Activated CD4-positive, alpha-beta memory T cell treated with anti-CD3 and anti-CD28 coated beads for 36 hours (primary cell): ENCODE measurements at regions not wholly inside any gene's neighbourhood (a gene's known extent, or its start where the extent isn't known, plus 50 kb on each side); places are given as distances from the start of the nearest gene placed in this dataset.
"Not testable (repeated sequence)": the region's sequence is repeated elsewhere in the genome, so short reads cannot be mapped to it uniquely, and the experiment has no call there.

Source experiments
- CTCF ChIA-PET: fragments of 350-600 bp; sonication (Branson Sonifier 250); formaldehyde crosslinking; loops from one replicate; lab custom pipeline; 2021; ENCODE audit warnings: antibody characterized with exemption, inconsistent platforms; lab: Charles Lee
- POLR2A ChIA-PET: fragments of 350-600 bp; sonication (Branson Sonifier 250); formaldehyde crosslinking; loops from one replicate; lab custom pipeline; 2021; ENCODE audit warnings: antibody characterized with exemption; lab: Charles Lee
- DNase-seq: peaks from one replicate; pipeline ENCODE4 v3.0.0-alpha.2; 2020
- H3K27ac Mint-ChIP-seq: one replicate; pipeline ENCODE4 v1.8.0; 2021; ENCODE audit warnings: mixed read lengths
- H3K27me3 Mint-ChIP-seq: one replicate; pipeline ENCODE4 v1.8.0; 2021; ENCODE audit warnings: mixed read lengths
- H3K36me3 Mint-ChIP-seq: one replicate; pipeline ENCODE4 v1.8.0; 2021; ENCODE audit warnings: mixed read lengths
- H3K4me1 Mint-ChIP-seq: one replicate; pipeline ENCODE4 v1.8.0; 2021; ENCODE audit warnings: low read depth, mixed read lengths
- H3K4me3 Mint-ChIP-seq: one replicate; pipeline ENCODE4 v1.8.0; 2021; ENCODE audit warnings: mild to moderate bottlenecking, mixed read lengths
- H3K9me3 Mint-ChIP-seq: one replicate; pipeline ENCODE4 v1.8.0; 2021; ENCODE audit warnings: mixed read lengths
- intact Hi-C: fragments of 100-400 bp; cut with micrococcal nuclease; formaldehyde crosslinking; loops from one replicate; pipeline ENCODE4 v1.15.1; 2023

DNA sequence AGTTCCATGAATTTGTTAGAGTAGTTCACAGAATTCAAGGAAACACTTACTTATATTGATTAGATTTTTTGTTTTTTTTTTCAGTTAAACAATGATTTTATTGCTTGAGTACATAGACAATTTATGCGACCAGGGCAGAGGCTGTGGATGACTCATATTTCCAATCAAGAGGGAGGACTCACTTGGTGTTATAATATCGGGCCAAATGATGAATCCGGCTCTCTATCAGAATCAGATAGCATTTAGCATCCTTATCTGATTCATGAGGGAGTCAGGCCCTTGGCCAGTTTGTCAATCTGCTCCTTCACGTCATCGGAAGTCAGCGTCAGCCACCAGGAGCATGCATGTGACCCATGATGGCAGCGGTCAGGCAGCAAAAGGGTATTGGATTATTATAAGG, 82.3 kb upstream of the HUWE1 start:
- Mint-ChIP-seq H3K27ac (no peak overlapping the region), H3K9me3 (no peaks in the 10 kb centered on the region), H3K4me1 (peaks cover 19% of the 10 kb centered on the region), H3K27me3 (no peaks in the 10 kb centered on the region), H3K36me3 (no peaks in the 10 kb centered on the region), H3K4me3 (no peak overlapping the region)
- POLR2A ChIA-PET = no interaction called here
- intact Hi-C loops = no loop called here
- DNase-seq = no peak
- CTCF ChIA-PET = no interaction called here

DNA sequence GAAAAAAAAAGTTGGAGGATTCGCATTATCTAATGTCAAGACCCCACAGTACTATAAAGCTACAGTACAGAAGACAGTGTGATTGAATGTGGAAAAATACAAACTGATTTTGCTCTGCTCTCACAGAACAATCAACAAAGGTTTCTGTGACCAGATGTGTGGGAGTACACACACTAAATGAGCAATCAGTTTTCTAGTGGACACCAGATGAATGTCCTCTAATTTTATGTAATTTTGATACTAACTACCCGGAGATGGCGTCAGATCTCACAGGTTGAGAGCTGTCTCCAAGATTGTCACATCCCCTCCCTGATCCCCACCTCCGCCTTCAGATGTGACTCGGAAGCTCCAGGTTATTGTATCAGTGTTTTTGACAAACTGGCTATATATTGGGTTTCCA, 81.9 kb upstream of the HUWE1 start:
- CTCF ChIA-PET = no interaction called here
- no peaks in the 10 kb centered on the region for H3K36me3 Mint-ChIP-seq
- no peak overlapping the region for H3K27ac Mint-ChIP-seq
- H3K4me3 Mint-ChIP-seq = no peak overlapping the region
- H3K4me1 Mint-ChIP-seq = peaks cover 19% of the 10 kb centered on the region
- no peaks in the 10 kb centered on the region for H3K27me3 Mint-ChIP-seq
- no peaks in the 10 kb centered on the region for H3K9me3 Mint-ChIP-seq
- intact Hi-C loops = no loop called here
- POLR2A ChIA-PET = interaction anchor here (1.1 kb wide), 1 partner anchor 30 kb away, joined by 3 read pairs; no protein-coding TSS in a partner anchor
- DNase-seq = peak; percentile 30

DNA sequence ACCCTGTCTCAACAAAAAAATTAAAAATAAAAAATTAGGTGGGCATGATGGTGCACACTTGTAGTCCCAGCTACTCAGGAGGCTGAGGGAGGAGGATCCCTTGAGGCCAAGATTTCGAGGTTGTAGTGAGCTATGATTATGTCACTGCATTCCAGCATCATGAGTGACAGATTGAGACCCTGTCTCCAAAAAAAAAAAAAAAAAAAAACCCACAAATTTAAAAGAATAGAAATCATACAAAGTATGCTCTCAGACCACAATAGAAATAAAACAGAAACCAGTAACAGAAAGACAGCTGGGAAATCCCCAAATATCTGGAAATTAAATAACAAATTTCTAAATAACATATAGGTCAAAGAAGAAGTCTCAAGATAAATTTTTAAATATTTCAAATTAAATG, 81.0 kb upstream of the HUWE1 start:
- peaks cover 19% of the 10 kb centered on the region for H3K4me1 Mint-ChIP-seq
- CTCF ChIA-PET = no interaction called here
- H3K36me3 Mint-ChIP-seq = no peaks in the 10 kb centered on the region
- DNase-seq = no peak
- intact Hi-C loops = no loop called here
- H3K27ac Mint-ChIP-seq = no peak overlapping the region
- no peaks in the 10 kb centered on the region for H3K27me3 Mint-ChIP-seq
- H3K9me3 Mint-ChIP-seq = no peaks in the 10 kb centered on the region
- POLR2A ChIA-PET = interaction anchor here (1.1 kb wide), 1 partner anchor 31 kb away, joined by 3 read pairs; no protein-coding TSS in a partner anchor
- no peak overlapping the region for H3K4me3 Mint-ChIP-seq

DNA sequence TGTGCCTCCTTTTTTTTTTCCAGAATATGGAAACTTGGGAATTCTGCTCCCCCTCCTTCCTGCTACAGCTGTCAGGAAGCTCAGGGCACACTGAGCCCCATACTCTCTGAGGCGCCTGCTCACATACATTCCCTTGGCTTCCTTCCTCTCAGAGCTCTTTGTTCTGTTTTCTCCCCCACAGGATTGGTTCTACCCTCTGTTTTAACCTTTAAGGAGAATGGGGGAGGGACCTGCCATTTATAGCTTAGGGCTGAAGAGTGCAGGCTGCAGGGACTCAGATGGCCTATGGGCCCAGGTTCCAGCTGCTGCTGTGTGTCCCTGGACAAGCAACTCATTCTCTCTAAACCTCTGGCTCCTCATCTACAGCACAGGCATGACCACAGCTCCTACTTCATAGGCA, 70.7 kb upstream of the HUWE1 start:
- H3K27me3 Mint-ChIP-seq, POLR2A ChIA-PET, H3K9me3 Mint-ChIP-seq, DNase-seq, H3K4me1 Mint-ChIP-seq, intact Hi-C loops, H3K27ac Mint-ChIP-seq, H3K36me3 Mint-ChIP-seq, CTCF ChIA-PET, H3K4me3 Mint-ChIP-seq: not testable (repeated sequence)

DNA sequence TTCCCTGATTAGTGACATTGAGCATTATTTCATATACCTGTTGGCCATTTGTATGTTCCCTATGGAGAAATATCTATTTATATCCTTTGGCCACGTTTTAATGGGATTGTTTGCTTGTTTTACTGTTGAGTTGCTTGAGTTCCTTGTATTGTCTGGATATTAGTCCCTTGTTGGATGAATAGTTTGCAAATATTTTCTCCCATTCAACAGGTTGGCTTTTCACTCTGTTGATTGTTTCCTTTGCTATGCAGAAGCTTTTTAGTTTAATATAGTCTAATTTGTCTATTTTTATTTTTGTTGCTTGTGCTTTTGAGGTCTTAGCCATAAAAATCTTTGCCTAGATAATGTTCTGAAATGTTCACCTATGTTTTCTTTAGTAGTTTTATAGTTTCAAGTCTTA, 60.2 kb upstream of the HUWE1 start:
- ChIA-PET POLR2A (interaction anchor here (0.6 kb wide), 1 partner anchor 70 kb away, joined by 3 read pairs; no protein-coding TSS in a partner anchor), CTCF (no interaction called here)
- no peaks in the 10 kb centered on the region for H3K27me3 Mint-ChIP-seq
- intact Hi-C loops = no loop called here
- H3K36me3 Mint-ChIP-seq = peaks cover 4% of the 10 kb centered on the region
- peaks cover 4% of the 10 kb centered on the region for H3K9me3 Mint-ChIP-seq
- DNase-seq = no peak
- peaks cover 14% of the 10 kb centered on the region for H3K4me1 Mint-ChIP-seq
- no peak overlapping the region for H3K4me3 Mint-ChIP-seq
- H3K27ac Mint-ChIP-seq = no peak overlapping the region

DNA sequence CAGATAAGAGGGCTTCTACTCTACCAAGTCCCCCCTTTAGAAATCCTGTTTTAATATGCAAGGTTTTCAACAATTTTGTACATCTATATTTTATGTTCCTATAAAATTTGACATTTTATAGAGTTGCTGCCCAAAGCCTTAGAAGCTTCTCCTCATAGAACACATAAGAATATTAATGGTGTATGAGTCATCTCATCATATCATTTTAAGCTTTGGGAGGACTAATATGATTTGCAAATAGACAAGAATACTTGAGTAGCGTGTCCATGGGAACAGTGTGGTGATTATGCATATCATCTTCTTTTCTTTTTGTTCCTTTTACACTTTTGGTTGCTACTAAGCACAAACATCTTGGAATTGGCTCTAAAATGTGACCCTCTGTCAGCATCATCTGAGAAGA, 56.7 kb upstream of the HUWE1 start:
- CTCF ChIA-PET = no interaction called here
- POLR2A ChIA-PET = no interaction called here

DNA sequence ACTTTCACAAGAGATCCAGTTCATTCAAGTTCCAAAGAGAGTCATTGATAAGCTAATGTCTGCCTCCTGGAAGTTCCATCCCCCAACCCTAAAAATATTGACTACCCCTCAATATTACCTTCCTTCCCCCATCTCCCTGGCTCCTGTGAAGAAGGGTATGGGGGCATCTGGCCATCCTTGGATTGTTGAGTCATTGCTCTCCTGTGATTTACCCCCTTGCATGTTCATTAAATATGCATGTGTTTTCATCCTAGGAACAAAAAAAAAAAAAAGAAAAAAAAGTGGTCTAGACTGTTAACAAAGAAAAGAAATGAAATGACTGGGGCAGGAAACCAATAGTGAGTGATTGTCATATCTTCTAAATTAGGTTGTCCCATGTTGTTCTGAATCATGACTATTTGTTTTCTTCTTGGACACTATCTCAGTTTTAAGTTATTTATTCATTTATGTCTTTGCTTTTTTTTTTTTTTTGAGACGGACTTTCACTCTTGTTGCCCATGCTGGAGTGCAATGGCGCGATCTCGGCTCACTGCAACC, 51.9 kb upstream of the HUWE1 start:
- Mint-ChIP-seq H3K4me3 (peak overlapping the region; percentile 13), H3K4me1 (peaks cover 66% of the 10 kb centered on the region), H3K27ac (peak overlapping the region; percentile 87), H3K27me3 (no peaks in the 10 kb centered on the region), H3K36me3 (peaks cover 27% of the 10 kb centered on the region), H3K9me3 (no peaks in the 10 kb centered on the region)
- ChIA-PET POLR2A (interaction anchor here (0.7 to 1.5 kb wide), 3 partner anchors 24 to 52 kb away, joined by 3 to 4 read pairs (median 4); partner anchors contain the start of gene HUWE1), CTCF (no interaction called here)
- DNase-seq = no peak
- intact Hi-C loops = loop anchor here (1.0 kb wide), 1 partner anchor 22 kb away; no protein-coding TSS in a partner anchor

More for the DNA sequence above, 56.7 kb upstream of the HUWE1 start:
- intact Hi-C loops = no loop called here
- H3K4me1 Mint-ChIP-seq = peaks cover 36% of the 10 kb centered on the region
- peaks cover 12% of the 10 kb centered on the region for H3K36me3 Mint-ChIP-seq
- H3K27ac Mint-ChIP-seq = no peak overlapping the region
- no peaks in the 10 kb centered on the region for H3K27me3 Mint-ChIP-seq
- DNase-seq = no peak
- H3K9me3 Mint-ChIP-seq = peaks cover 4% of the 10 kb centered on the region
- no peak overlapping the region for H3K4me3 Mint-ChIP-seq
